Activated CD8-positive, alpha-beta T cell treated with anti-CD3 and anti-CD28 coated beads, Interleukin-2, amount 10 ng/mL, durations not matched to agents 7 days and 5 days (primary cell): ENCODE measurements at regions not wholly inside any gene's neighbourhood (a gene's known extent, or its start where the extent isn't known, plus 50 kb on each side); places are given as distances from the start of the nearest gene placed in this dataset.
"Not testable (repeated sequence)": the region's sequence is repeated elsewhere in the genome, so short reads cannot be mapped to it uniquely, and the experiment has no call there.

Source experiments
- ATAC-seq: fragments of 150-1000 bp; cut with Tn5 transposase; one replicate; pipeline ENCODE4 v1.10.0; 2021; ENCODE audit warnings: moderate library complexity
- CTCF ChIA-PET: fragments of 350-600 bp; sonication (Branson Sonifier 250); formaldehyde crosslinking; loops from one replicate; lab custom pipeline; 2021; ENCODE audit warnings: antibody characterized with exemption; lab: Charles Lee
- POLR2A ChIA-PET: fragments of 350-600 bp; sonication (Branson Sonifier 250); formaldehyde crosslinking; loops from one replicate; lab custom pipeline; 2021; ENCODE audit warnings: antibody characterized with exemption; lab: Charles Lee
- DNase-seq: peaks from one replicate; pipeline ENCODE4 v3.0.0-alpha.2; 2020
- H3K27ac Mint-ChIP-seq: one replicate; pipeline ENCODE4 v1.8.0; 2021; ENCODE audit warnings: mild to moderate bottlenecking, mixed read lengths
- H3K27me3 Mint-ChIP-seq: one replicate; pipeline ENCODE4 v1.8.0; 2021; ENCODE audit warnings: low read depth, mixed read lengths
- H3K36me3 Mint-ChIP-seq: one replicate; pipeline ENCODE4 v1.8.0; 2021; ENCODE audit warnings: low read depth, mixed read lengths
- H3K4me1 Mint-ChIP-seq: one replicate; pipeline ENCODE4 v1.8.0; 2021; ENCODE audit warnings: low read depth, mixed read lengths
- H3K4me3 Mint-ChIP-seq: one replicate; pipeline ENCODE4 v1.8.0; 2021; ENCODE audit warnings: mild to moderate bottlenecking, mixed read lengths
- H3K9me3 Mint-ChIP-seq: one replicate; pipeline ENCODE4 v1.8.0; 2022; ENCODE audit warnings: mixed read lengths; ENCODE audit not compliant: insufficient read depth

DNA sequence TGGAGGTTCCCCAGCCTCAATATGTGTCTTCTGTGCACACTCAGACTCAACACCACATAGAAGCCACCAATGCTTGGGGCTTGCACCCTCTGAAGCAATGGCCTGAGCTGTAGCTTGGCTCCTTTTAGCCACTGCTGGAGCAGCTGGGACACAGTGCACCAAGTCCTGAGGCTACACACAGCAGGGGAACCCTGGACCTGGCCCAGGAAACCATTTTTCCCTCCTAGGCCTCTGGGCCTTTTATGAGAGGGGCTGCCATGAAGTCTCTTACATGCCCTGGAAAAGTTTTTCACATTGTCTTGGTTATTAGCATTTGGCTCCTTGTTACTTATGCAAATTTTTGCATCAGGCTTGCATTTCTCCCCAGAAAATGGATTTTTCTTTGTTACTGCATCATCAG lies 306.2 kb downstream of the CPXCR1 start:
- H3K4me1 Mint-ChIP-seq = no peaks in the 10 kb centered on the region
- ChIA-PET POLR2A (no interaction called here), CTCF (no interaction called here)
- no peaks in the 10 kb centered on the region for H3K27me3 Mint-ChIP-seq
- DNase-seq (no peak), ATAC-seq (no peak)
- no peak overlapping the region for H3K4me3 Mint-ChIP-seq
- H3K27ac Mint-ChIP-seq = no peak overlapping the region
- peaks cover 3% of the 10 kb centered on the region for H3K9me3 Mint-ChIP-seq
- no peaks in the 10 kb centered on the region for H3K36me3 Mint-ChIP-seq

DNA sequence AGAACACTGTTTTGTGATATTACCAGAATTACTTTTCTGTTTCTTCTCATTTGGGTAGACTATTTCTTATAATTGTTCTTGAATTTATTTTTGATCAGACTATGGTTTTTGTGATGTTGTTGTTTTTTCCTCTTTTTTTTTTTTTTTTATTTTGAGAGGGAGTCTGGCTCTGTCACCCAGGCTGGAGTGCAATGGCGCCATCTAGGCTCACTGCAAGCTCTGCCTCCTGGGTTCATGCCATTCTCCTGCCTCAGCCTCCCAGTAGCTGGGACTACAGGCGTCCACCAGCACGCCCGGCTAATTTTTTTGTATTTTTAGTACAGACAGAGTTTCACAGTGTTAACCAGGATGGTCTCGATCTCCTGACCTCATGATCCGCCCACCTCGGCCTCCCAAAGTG lies 352.6 kb downstream of the CPXCR1 start:
- POLR2A ChIA-PET, DNase-seq, ATAC-seq, H3K36me3 Mint-ChIP-seq, H3K27me3 Mint-ChIP-seq, H3K27ac Mint-ChIP-seq, H3K4me3 Mint-ChIP-seq, H3K9me3 Mint-ChIP-seq, H3K4me1 Mint-ChIP-seq, CTCF ChIA-PET: not testable (repeated sequence)

DNA sequence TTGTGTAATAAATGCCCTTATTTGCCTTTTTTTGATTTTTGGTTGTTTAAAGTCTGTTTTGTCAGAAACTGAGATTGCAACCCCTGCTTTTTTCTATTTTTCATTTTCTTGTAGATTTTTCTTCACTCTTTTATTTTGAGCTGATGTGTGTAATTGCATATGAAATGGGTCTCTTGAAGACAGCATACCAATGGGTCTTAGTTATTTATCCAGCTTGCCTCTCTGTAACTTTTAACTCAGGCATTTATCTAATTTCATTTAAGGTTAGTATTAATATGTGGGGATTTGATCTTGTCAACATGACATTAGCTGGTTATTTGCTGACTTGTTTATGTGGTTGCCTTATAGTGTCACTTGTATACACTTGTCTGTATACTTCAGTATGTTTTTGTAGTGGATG lies 378.0 kb downstream of the CPXCR1 start:
- ChIA-PET CTCF (no interaction called here), POLR2A (no interaction called here)
- no peak overlapping the region for H3K4me3 Mint-ChIP-seq
- no peaks in the 10 kb centered on the region for H3K36me3 Mint-ChIP-seq
- H3K9me3 Mint-ChIP-seq = peaks cover 3% of the 10 kb centered on the region
- H3K4me1 Mint-ChIP-seq = no peaks in the 10 kb centered on the region
- H3K27me3 Mint-ChIP-seq = no peaks in the 10 kb centered on the region
- ATAC-seq (no peak), DNase-seq (no peak)
- H3K27ac Mint-ChIP-seq = no peak overlapping the region
